ENCODE measurements at regions not wholly inside any gene's neighbourhood (a gene's known extent, or its start where the extent isn't known, plus 50 kb on each side); places are given as distances from the start of the nearest gene placed in this dataset.

GRCh38 chr18:10111191-10111590 lies 197.4 kb downstream of the VAPA start:
- TF ChIP-seq, protein P1, sequence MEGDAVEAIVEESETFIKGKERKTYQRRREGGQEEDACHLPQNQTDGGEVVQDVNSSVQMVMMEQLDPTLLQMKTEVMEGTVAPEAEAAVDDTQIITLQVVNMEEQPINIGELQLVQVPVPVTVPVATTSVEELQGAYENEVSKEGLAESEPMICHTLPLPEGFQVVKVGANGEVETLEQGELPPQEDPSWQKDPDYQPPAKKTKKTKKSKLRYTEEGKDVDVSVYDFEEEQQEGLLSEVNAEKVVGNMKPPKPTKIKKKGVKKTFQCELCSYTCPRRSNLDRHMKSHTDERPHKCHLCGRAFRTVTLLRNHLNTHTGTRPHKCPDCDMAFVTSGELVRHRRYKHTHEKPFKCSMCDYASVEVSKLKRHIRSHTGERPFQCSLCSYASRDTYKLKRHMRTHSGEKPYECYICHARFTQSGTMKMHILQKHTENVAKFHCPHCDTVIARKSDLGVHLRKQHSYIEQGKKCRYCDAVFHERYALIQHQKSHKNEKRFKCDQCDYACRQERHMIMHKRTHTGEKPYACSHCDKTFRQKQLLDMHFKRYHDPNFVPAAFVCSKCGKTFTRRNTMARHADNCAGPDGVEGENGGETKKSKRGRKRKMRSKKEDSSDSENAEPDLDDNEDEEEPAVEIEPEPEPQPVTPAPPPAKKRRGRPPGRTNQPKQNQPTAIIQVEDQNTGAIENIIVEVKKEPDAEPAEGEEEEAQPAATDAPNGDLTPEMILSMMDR (conservative IDR thresholded peaks at IDR 0.05): no peak
- TF ChIP-seq ZFX (IDR thresholded peaks at IDR 0.05): no peak
- H3K27ac ChIP-seq: no peak overlapping the region

DNA sequence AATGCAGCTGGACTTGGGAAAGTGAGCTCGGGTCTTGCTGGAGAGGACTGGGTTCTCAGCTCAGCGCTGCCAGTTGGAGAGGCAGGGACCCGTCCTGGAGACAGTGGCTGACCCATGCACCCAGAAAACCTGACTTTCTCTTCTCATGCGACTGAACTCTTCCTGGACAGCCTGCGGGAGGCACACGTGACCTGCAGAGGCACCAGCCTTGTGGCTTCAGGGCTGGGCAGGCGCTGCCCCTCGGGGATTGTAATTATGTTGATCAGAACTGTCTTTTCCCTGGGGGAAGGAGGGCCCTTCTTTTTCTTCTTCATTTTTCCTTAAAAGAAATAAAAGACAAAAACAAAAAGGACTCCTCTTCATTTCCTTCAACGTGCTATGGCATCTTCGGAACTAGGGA lies 198.1 kb downstream of the VAPA start:
- no peak for TF ChIP-seq ZFX (IDR thresholded peaks at IDR 0.05)
- TF ChIP-seq, protein P1 (conservative IDR thresholded peaks at IDR 0.05): no peak
- no peak overlapping the region for H3K27ac ChIP-seq

- no peak overlapping the region for H3K27ac ChIP-seq
- TF ChIP-seq, protein P1 (conservative IDR thresholded peaks at IDR 0.05): no peak
- no peak for TF ChIP-seq ZFX (IDR thresholded peaks at IDR 0.05)
These were observed 199.6 kb downstream of the VAPA start for GRCh38 chr18:10113121-10114022.

DNA sequence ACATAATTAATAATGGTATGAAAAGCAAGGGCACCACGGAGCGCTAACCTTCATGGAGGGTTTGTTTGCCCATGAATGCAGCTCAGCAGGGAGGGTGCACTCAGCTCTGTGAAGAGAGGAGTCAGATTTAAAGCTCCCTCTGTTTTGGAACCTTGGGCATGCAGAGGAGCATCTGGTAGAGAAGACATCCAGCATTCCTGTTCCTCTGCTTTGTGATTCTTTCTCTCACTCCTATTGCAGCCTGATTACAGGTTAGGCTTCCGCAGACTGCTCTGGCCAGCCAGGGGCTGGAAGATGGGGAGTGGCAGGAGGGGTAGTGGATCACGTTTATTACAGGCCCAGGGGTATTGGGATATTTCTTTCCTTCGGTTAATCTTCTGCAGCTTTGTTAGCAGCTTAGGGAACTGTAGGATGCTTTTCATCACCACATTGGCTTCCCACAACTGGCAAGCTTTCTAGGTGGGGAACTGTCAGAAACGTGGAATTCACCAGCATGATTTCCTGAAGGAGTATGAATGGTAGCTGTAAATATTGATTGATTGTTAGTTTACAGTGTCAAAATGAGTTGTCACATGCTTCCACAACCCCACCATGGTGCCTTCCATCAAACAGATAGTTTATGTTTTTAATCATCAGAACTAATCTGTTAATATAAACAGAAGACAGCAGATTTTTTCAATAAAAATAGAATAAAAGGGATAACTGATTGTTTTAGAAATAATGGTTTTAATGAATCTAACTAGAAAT lies 201.1 kb downstream of the VAPA start:
- TF ChIP-seq ZFX (IDR thresholded peaks at IDR 0.05): no peak
- TF ChIP-seq, protein P1 (conservative IDR thresholded peaks at IDR 0.05): no peak
- no peak overlapping the region for H3K27ac ChIP-seq

DNA sequence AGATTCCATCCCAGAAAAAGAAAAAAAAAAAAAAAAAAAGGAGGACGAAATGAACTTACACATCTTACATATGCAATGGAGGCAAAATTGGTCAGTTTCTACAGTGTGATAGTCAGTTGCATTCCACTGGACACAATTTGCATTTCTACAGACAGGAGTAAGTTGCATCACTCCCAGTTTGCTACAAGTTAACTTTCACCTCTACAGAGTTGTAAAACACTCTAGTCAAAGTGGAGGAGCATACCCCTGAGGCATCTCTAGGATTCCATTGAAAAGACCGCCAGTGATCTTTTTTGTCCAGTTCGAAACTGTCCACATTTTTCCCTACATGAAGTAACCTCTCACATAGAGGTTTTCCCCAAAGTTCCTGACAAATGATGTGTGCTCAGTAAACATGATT lies 202.8 kb downstream of the VAPA start:
- no peak overlapping the region for H3K27ac ChIP-seq
- TF ChIP-seq, protein P1 (conservative IDR thresholded peaks at IDR 0.05): no peak
- TF ChIP-seq ZFX (IDR thresholded peaks at IDR 0.05): no peak

DNA sequence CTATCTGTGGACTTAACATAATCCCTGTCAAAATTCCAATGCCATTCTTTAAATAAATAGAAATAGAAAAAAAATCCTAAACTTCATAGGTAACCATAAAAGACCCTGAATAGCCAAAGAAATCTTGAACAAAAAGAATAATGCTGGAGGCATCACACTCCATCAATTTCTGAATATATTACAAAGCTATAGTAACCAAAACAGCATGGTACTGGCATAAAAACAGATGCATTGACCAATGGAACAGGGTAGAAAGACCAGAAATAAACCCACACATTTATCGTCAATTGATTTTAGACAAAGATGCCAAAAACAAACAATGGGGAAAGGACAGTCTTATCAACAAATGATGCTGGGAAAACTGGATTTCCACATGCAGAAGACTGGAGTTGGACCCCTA lies 205.7 kb downstream of the VAPA start:
- no peak for TF ChIP-seq ZFX (IDR thresholded peaks at IDR 0.05)
- TF ChIP-seq, protein P1 (conservative IDR thresholded peaks at IDR 0.05): no peak
- no peak overlapping the region for H3K27ac ChIP-seq

DNA sequence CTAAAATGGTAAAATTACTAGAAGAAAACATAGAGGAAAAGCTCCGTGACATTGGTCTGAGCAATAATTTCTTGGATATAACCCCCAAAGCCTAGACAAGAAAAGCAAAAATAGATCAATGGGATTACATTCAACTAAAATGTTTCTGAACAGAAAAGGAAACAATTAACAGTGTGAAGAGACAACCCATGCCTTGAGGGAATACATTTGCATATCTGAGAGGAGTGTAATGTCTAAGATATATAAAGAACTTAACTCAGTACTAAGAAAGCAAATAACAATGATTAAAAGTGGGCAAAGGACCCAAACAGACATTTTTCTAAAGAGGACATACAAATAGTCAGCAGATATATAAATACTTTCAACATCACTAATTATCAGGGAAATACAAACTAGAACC lies 206.2 kb downstream of the VAPA start:
- TF ChIP-seq ZFX (IDR thresholded peaks at IDR 0.05): no peak
- TF ChIP-seq, protein P1 (conservative IDR thresholded peaks at IDR 0.05): no peak

More for the DNA sequence above, 206.2 kb downstream of the VAPA start:
- no peak overlapping the region for H3K27ac ChIP-seq
